IgD-negative memory B cell (primary cell): ENCODE measurements at regions not wholly inside any gene's neighbourhood (a gene's known extent, or its start where the extent isn't known, plus 50 kb on each side); places are given as distances from the start of the nearest gene placed in this dataset.
"Not testable (repeated sequence)": the region's sequence is repeated elsewhere in the genome, so short reads cannot be mapped to it uniquely, and the experiment has no call there.

Source experiments
- H3K27ac Mint-ChIP-seq, 3 donors: one replicate each; pipeline ENCODE4 v1.8.0; 2020 to 2022; ENCODE audit warnings: mild to moderate bottlenecking in 3 of 3, mixed read lengths in 3 of 3, moderate library complexity in 1 of 3
- H3K27me3 Mint-ChIP-seq: one replicate; pipeline ENCODE4 v1.8.0; 2021; ENCODE audit warnings: mixed read lengths
- H3K36me3 Mint-ChIP-seq: one replicate; pipeline ENCODE4 v1.8.0; 2020; ENCODE audit warnings: mild to moderate bottlenecking, mixed read lengths
- H3K4me1 Mint-ChIP-seq, 3 donors: one replicate each; pipeline ENCODE4 v1.8.0; 2020 to 2022; ENCODE audit warnings: mixed read lengths in 3 of 3, mild to moderate bottlenecking in 1 of 3
- H3K4me3 Mint-ChIP-seq, 4 donors: one replicate each; pipeline ENCODE4 v1.8.0; 2020 to 2022; ENCODE audit warnings: mild to moderate bottlenecking in 4 of 4, mixed read lengths in 4 of 4, moderate library complexity in 3 of 4
- H3K9me3 Mint-ChIP-seq, 3 donors: one replicate each; pipeline ENCODE4 v1.8.0; 2020 to 2021; ENCODE audit warnings: mixed read lengths in 3 of 3, mild to moderate bottlenecking in 1 of 3

DNA sequence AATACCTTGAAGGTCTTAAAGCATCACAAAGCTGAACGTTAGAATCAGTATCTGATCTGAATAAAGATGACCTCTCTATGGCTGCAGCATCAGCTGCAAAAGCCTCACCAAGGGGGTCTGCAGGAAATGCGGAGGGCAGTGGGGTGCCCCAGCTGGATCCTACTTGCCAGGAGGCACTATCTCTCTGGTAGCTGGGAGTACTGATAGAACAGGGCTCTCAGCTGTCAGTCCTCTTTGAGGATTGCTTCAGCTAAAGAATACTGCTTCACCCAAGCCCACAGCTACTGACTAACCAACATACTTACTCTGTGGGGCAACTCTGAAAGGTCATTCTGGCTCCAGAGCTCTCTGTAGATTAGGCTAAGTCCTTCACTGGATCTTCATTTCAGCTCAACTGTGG, 112.5 kb upstream of the ZFP42 start:
- no peaks in the 10 kb centered on the region for H3K4me1 Mint-ChIP-seq
- no peak overlapping the region for H3K4me3 Mint-ChIP-seq
- H3K36me3 Mint-ChIP-seq, result no peaks in the 10 kb centered on the region
- peaks cover 4 to 13% (median 7%) of the 10 kb centered on the region in 3 donors for H3K9me3 Mint-ChIP-seq
- no peak overlapping the region for H3K27ac Mint-ChIP-seq
- H3K27me3 Mint-ChIP-seq, result no peaks in the 10 kb centered on the region

DNA sequence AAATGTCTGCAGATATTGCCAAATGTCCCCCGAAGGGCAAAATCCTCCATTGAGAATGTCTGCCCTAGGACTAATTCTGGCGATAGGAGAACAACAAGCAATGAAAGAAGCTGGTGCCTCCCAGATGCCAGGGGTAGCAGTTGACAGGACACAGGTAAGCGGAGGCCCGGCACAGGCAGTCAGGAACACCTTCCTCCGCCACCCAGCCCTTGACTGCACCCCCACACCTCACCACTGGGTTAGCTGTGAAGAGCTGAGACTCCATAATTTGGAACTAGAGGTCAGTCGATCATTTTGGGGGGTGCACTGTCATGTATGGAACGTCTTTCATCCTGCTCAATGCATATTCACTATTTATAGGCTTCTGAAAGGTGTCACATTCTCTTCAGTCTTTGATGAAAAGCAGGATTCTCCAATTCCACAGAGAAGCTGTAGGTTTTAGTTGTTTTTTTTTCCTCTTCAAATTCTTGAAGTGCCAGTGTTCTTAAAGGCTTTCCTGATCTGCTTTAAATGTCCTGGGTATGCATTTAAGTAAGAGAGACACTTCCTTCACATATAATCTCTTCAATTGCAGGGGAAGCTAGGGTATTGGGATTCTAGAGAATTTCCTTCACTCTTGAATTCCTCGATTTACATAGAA, 111.6 kb upstream of the ZFP42 start:
- Mint-ChIP-seq H3K27me3 (no peaks in the 10 kb centered on the region), H3K9me3 (peaks cover 2 to 13% (median 4%) of the 10 kb centered on the region in 3 donors), H3K36me3 (no peaks in the 10 kb centered on the region), H3K4me1 (no peaks in the 10 kb centered on the region), H3K4me3 (no peak overlapping the region), H3K27ac (no peak overlapping the region)

GRCh38 chr4:187887906-187888305, 107.7 kb upstream of the ZFP42 start:
- Mint-ChIP-seq H3K36me3 (no peaks in the 10 kb centered on the region), H3K4me3 (no peak overlapping the region), H3K4me1 (no peaks in the 10 kb centered on the region), H3K27ac (no peak overlapping the region), H3K9me3 (peaks cover 0 to 12% (median 7%) of the 10 kb centered on the region in 3 donors), H3K27me3 (no peaks in the 10 kb centered on the region)

- H3K4me1 Mint-ChIP-seq, result no peaks in the 10 kb centered on the region
- no peak overlapping the region for H3K4me3 Mint-ChIP-seq
- peaks cover 2 to 11% (median 9%) of the 10 kb centered on the region in 3 donors for H3K9me3 Mint-ChIP-seq
- H3K27me3 Mint-ChIP-seq, result no peaks in the 10 kb centered on the region
- no peak overlapping the region for H3K27ac Mint-ChIP-seq
- H3K36me3 Mint-ChIP-seq, result no peaks in the 10 kb centered on the region
Observed at GRCh38 chr4:187889651-187890050, 105.9 kb upstream of the ZFP42 start.

DNA sequence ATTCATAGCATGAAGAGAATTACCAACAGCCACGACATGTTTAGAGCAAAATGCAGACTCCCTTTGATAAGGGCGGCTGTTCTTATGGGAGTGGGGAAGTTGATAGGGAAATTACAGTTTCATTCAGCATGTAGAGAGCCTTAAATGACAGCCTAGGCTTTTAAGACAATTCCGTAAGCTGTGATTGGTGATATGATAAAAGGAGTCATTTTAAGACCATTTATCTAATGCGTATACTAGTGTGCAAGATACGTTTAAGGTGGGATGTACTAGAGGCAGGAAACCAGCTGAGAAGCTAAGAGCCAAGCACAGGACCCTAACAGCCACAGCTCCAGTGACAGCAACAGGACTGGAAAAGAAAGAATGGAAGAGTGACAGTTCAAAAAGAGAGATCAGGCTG, 102.2 kb upstream of the ZFP42 start:
- peaks cover 2 to 7% (median 4%) of the 10 kb centered on the region in 3 donors for H3K9me3 Mint-ChIP-seq
- no peaks in the 10 kb centered on the region for H3K36me3 Mint-ChIP-seq
- H3K4me1 Mint-ChIP-seq, result no peaks in the 10 kb centered on the region
- no peak overlapping the region for H3K27ac Mint-ChIP-seq
- H3K4me3 Mint-ChIP-seq, result no peak overlapping the region
- no peaks in the 10 kb centered on the region for H3K27me3 Mint-ChIP-seq

- no peaks in the 10 kb centered on the region for H3K4me1 Mint-ChIP-seq
- no peaks in the 10 kb centered on the region for H3K27me3 Mint-ChIP-seq
- H3K27ac Mint-ChIP-seq, result no peak overlapping the region
- H3K9me3 Mint-ChIP-seq, result peaks cover 2 to 17% (median 6%) of the 10 kb centered on the region in 3 donors
- H3K4me3 Mint-ChIP-seq, result no peak overlapping the region
- H3K36me3 Mint-ChIP-seq, result peaks cover 1% of the 10 kb centered on the region
Observed at GRCh38 chr4:187903106-187903505, 92.5 kb upstream of the ZFP42 start.

GRCh38 chr4:187903700-187904099, 91.9 kb upstream of the ZFP42 start:
- H3K36me3 Mint-ChIP-seq, result peaks cover 1% of the 10 kb centered on the region
- no peak overlapping the region for H3K4me3 Mint-ChIP-seq
- H3K9me3 Mint-ChIP-seq, result peaks cover 2 to 17% (median 6%) of the 10 kb centered on the region in 3 donors
- H3K27ac Mint-ChIP-seq, result no peak overlapping the region
- no peaks in the 10 kb centered on the region for H3K27me3 Mint-ChIP-seq
- no peaks in the 10 kb centered on the region for H3K4me1 Mint-ChIP-seq

- Mint-ChIP-seq H3K4me1 (no peaks in the 10 kb centered on the region), H3K9me3 (peaks cover 0 to 6% (median 2%) of the 10 kb centered on the region in 3 donors), H3K27ac (no peak overlapping the region), H3K4me3 (no peak overlapping the region), H3K27me3 (no peaks in the 10 kb centered on the region), H3K36me3 (no peaks in the 10 kb centered on the region)
Observed at GRCh38 chr4:187908079-187908561, 87.5 kb upstream of the ZFP42 start.

GRCh38 chr4:187908731-187909130, 86.8 kb upstream of the ZFP42 start:
- peaks cover 0 to 6% (median 4%) of the 10 kb centered on the region in 3 donors for H3K9me3 Mint-ChIP-seq
- no peak overlapping the region for H3K4me3 Mint-ChIP-seq
- H3K27ac Mint-ChIP-seq, result no peak overlapping the region
- H3K27me3 Mint-ChIP-seq, result no peaks in the 10 kb centered on the region
- H3K4me1 Mint-ChIP-seq, result no peaks in the 10 kb centered on the region
- H3K36me3 Mint-ChIP-seq, result no peaks in the 10 kb centered on the region

- Mint-ChIP-seq H3K27ac (no peak overlapping the region), H3K36me3 (no peaks in the 10 kb centered on the region), H3K4me1 (no peaks in the 10 kb centered on the region), H3K4me3 (no peak overlapping the region), H3K9me3 (peaks cover 0 to 6% (median 6%) of the 10 kb centered on the region in 3 donors), H3K27me3 (no peaks in the 10 kb centered on the region)
Observed at GRCh38 chr4:187910741-187911140, 84.8 kb upstream of the ZFP42 start.

DNA sequence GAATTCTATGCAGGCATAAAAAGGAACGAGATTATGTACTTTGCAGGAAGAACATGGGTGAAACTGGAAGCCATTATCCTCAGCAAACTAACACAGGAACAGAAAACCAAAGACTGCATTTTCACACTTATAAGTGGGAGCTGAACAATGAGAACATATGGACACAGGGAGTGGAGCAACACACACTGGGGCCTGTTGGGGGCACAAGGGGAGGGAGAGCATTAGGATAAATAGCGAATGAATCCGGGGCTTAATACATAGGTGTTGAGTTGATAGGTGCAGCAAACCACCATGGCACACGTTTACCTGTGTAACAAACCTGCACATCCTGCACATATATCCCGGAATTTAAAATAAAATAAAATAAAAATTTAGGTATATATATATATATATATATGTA, 80.2 kb upstream of the ZFP42 start:
- not testable (repeated sequence) for H3K36me3 Mint-ChIP-seq, H3K27ac Mint-ChIP-seq, H3K4me1 Mint-ChIP-seq, H3K4me3 Mint-ChIP-seq, H3K27me3 Mint-ChIP-seq
- H3K9me3 Mint-ChIP-seq, result peaks cover 0 to 11% (median 9%) of the 10 kb centered on the region in 3 donors

DNA sequence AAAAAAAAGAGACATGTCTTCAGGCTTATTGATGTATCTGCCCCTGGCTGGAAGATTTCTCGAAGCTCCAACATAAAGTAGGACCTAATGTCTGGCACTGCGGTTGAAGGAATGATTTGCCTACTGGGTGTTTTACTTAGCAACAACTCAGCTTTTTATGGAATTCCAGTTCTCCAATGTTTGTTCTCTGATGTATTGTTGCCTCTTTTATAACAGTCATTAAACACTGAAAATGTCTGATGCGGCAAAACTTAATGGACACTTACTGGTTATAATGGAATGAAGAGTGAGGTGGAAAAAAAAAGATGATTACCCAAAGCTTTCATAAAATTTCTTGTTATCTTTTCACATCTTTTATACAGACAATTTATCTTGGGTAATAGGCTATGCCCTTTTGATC, 75.6 kb upstream of the ZFP42 start:
- Mint-ChIP-seq H3K9me3 (peaks cover 0 to 20% (median 9%) of the 10 kb centered on the region in 3 donors), H3K27me3 (no peaks in the 10 kb centered on the region), H3K36me3 (no peaks in the 10 kb centered on the region), H3K27ac (no peak overlapping the region), H3K4me1 (no peaks in the 10 kb centered on the region), H3K4me3 (no peak overlapping the region)

DNA sequence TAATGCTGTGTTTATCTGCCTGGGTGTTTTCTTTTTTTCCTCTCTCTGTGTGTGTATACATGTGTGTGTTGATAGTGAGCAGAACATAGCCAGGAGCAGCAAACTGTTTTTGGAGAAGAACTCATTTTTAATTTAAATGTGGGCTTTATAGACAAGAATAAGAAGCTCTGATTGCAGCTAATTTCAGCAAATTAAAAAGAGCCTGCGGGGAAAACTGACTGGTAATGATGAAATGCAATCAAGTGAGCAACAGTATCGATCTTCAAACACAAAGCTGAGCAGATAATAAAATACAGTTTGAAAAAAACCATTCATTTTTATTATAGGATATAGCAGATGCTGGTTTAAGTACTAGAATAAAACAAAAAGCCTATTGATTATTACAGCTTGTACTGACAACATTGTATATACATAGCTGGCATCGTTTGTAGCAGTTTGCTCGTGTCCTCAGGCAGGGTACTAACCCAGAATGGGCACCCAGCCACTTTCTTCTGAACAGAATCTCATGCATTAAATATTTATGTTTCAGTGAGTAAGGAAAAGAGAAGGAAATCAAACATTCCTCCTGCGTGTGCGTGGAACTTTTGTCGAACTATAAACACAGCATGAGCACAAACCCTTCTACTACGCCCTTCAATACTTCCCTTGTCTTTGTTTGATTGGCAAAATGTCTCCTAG, 73.5 kb upstream of the ZFP42 start:
- no peak overlapping the region for H3K27ac Mint-ChIP-seq

DNA sequence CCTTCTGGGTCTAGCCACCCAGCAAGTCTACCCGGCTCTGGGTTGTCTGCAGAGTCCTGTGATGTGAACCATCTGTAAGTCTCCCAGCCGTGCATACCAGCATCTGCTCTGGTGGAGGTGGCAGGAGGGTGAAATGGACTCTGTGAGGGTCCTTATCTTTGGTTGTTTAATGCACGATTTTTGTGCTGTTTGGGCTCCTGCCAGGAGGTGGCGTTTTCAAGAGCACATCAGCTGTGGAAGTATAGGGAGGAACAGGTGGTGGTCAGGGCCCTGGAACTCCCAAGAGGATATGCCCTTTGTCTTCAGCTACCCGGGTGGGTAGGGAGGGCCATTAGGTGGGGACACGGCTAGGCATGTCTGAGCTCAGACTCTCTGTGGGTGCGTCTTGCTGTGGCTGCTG, 66.5 kb upstream of the ZFP42 start:
- no peaks in the 10 kb centered on the region for H3K27me3 Mint-ChIP-seq
- no peak overlapping the region for H3K4me3 Mint-ChIP-seq
- no peaks in the 10 kb centered on the region for H3K36me3 Mint-ChIP-seq
- no peak overlapping the region for H3K27ac Mint-ChIP-seq
- peaks cover 0 to 2% (median 0%) of the 10 kb centered on the region in 3 donors for H3K4me1 Mint-ChIP-seq
- peaks cover 2 to 21% (median 4%) of the 10 kb centered on the region in 3 donors for H3K9me3 Mint-ChIP-seq

More for the DNA sequence above, 73.5 kb upstream of the ZFP42 start:
- no peaks in the 10 kb centered on the region for H3K36me3 Mint-ChIP-seq
- H3K27me3 Mint-ChIP-seq, result no peaks in the 10 kb centered on the region
- H3K4me3 Mint-ChIP-seq, result no peak overlapping the region
- peaks cover 2 to 31% (median 10%) of the 10 kb centered on the region in 3 donors for H3K9me3 Mint-ChIP-seq
- H3K4me1 Mint-ChIP-seq, result no peaks in the 10 kb centered on the region

DNA sequence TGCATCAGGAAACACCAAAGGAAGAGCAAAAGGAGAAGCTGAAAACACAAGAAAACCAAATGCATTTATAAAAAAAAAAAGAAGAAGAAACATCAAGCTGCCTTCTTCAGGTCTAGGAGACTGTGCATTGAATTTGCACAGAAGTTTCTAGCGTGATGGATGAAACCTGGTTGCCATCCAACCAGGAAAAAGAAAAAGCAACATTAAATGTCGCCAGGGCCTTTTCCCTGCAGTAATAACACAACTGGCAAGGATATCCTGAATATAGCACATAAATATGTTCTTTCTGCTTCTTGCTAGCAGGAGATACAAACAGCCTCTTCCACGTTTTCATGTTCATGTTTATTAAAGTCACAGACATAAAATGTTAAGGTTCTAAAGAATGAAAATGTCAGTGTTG, 60.8 kb upstream of the ZFP42 start:
- no peaks in the 10 kb centered on the region for H3K36me3 Mint-ChIP-seq
- no peak overlapping the region for H3K27ac Mint-ChIP-seq
- no peaks in the 10 kb centered on the region for H3K27me3 Mint-ChIP-seq
- peaks cover 0 to 2% (median 0%) of the 10 kb centered on the region in 3 donors for H3K4me1 Mint-ChIP-seq
- peak overlapping the region in 1 of 4 donors; percentile 44 for H3K4me3 Mint-ChIP-seq
- H3K9me3 Mint-ChIP-seq, result peaks cover 2 to 3% (median 3%) of the 10 kb centered on the region in 3 donors

- Mint-ChIP-seq H3K27ac (peak overlapping the region in 1 of 3 donors; percentile 61), H3K36me3 (no peaks in the 10 kb centered on the region), H3K27me3 (no peaks in the 10 kb centered on the region), H3K4me1 (peaks cover 0 to 2% (median 0%) of the 10 kb centered on the region in 3 donors), H3K9me3 (peaks cover 2 to 8% (median 3%) of the 10 kb centered on the region in 3 donors), H3K4me3 (no peak overlapping the region)
Observed at GRCh38 chr4:187937557-187937956, 58.0 kb upstream of the ZFP42 start.
